Lower lobe of right lung (tissue), 2 donors: ENCODE measurements at regions not wholly inside any gene's neighbourhood (a gene's known extent, or its start where the extent isn't known, plus 50 kb on each side); places are given as distances from the start of the nearest gene placed in this dataset.
"Not testable (repeated sequence)": the region's sequence is repeated elsewhere in the genome, so short reads cannot be mapped to it uniquely, and the experiment has no call there.

Experiments
- ATAC-seq, 2 donors: fragments of 200-7000 bp; cut with Tn5 transposase; one replicate each; pipeline ENCODE4 v1.9.1; 2020 to 2022; ENCODE audit warnings: mild to moderate bottlenecking in 2 of 2, moderate library complexity in 2 of 2
- DNase-seq: peaks from one replicate; pipeline ENCODE4 v3.0.0-alpha.2; 2020
- H3K27ac ChIP-seq: fragments of 200-600 bp; one replicate; pipeline ENCODE4 v1.8.0; 2022
- H3K27me3 ChIP-seq: fragments of 200-600 bp; one replicate; pipeline ENCODE4 v1.8.0; 2022; ENCODE audit warnings: low read depth
- H3K36me3 ChIP-seq: fragments of 200-600 bp; one replicate; pipeline ENCODE4 v1.8.0; 2022; ENCODE audit warnings: mild to moderate bottlenecking
- H3K4me1 ChIP-seq: fragments of 200-600 bp; one replicate; pipeline ENCODE4 v1.8.0; 2022
- H3K4me3 ChIP-seq: fragments of 200-600 bp; one replicate; pipeline ENCODE4 v1.8.0; 2022; ENCODE audit warnings: mild to moderate bottlenecking
- H3K9me3 ChIP-seq: fragments of 200-600 bp; one replicate; pipeline ENCODE4 v1.8.0; 2022
- intact Hi-C: fragments of 100-400 bp; cut with DNase I; formaldehyde crosslinking; loops from one replicate; pipeline ENCODE4 v1.11.0; 2022
- TF ChIP-seq, protein P1 (sequence below): fragments of 200-600 bp; IDR thresholded peaks from one replicate; pipeline ENCODE4 v1.8.0; 2022; ENCODE audit warnings: antibody characterized with exemption, mild to moderate bottlenecking
- donor health status: DM: no; HTN: yes; CAD: no; lungs with severe emphysema.

DNA sequence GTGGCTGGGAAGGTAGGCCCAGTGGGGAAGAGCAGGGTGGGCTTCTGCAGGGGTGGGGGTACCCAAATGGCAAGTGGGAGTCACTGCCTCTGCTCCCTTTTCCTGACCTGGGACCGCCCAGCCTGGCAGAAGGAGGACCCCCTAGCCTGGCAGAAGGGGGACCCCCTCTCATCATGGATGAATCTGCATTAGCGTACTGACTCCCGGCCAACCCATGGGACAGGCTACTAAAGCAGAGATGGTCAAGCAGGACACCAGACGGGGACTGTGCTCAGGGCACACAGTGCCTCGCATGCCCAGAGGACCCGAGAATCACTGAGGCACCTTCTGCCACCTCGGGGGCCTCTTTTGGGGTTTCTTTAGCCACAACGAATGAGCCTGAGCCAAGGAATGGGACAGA lies 577.5 kb downstream of the GLRX3 start:
- TF ChIP-seq, protein P1, sequence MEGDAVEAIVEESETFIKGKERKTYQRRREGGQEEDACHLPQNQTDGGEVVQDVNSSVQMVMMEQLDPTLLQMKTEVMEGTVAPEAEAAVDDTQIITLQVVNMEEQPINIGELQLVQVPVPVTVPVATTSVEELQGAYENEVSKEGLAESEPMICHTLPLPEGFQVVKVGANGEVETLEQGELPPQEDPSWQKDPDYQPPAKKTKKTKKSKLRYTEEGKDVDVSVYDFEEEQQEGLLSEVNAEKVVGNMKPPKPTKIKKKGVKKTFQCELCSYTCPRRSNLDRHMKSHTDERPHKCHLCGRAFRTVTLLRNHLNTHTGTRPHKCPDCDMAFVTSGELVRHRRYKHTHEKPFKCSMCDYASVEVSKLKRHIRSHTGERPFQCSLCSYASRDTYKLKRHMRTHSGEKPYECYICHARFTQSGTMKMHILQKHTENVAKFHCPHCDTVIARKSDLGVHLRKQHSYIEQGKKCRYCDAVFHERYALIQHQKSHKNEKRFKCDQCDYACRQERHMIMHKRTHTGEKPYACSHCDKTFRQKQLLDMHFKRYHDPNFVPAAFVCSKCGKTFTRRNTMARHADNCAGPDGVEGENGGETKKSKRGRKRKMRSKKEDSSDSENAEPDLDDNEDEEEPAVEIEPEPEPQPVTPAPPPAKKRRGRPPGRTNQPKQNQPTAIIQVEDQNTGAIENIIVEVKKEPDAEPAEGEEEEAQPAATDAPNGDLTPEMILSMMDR = no peak
- no peak overlapping the region for H3K27ac ChIP-seq
- ATAC-seq (no peak), DNase-seq (no peak)
- no peaks in the 10 kb centered on the region for H3K4me1 ChIP-seq
- H3K36me3 ChIP-seq = no peaks in the 10 kb centered on the region
- no peaks in the 10 kb centered on the region for H3K9me3 ChIP-seq
- intact Hi-C loops = no loop called here
- H3K27me3 ChIP-seq = peaks cover 9% of the 10 kb centered on the region
- H3K4me3 ChIP-seq = no peak overlapping the region

DNA sequence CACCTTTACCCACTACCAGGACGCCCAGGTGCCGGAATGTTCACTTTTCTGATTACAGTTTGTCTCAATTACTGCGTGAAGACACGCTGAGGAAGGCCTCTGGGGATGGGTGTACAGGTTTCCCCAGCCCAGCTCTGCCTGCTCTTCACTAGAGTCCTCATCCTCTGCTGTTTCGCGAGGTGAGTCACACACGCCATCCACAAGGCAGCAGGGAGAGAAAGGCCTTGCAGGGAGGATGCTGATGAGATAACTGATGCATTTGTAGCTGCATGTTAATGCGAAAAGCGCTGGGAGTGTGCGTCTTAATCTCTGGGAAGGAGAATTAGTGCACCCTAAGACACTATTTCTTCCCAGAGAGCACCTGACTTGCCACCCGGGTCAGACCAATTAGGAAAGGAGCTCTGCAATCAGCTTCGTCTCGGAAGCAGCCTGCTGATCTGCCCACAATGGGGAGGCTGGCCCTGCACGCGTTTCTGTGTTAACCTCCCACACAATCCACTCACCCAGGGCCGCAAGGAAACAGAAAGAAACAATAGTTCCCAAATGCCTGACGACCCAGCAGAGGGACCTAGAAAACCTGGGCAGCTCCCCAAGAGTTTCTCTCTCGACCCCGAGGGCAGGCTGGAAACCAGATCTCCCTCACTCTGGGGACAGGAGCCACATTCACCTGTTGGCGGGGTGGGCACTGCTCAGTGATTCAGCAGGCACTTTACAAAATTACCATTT lies 578.7 kb downstream of the GLRX3 start:
- Histone ChIP-seq H3K36me3 (no peaks in the 10 kb centered on the region), H3K9me3 (no peaks in the 10 kb centered on the region), H3K4me1 (no peaks in the 10 kb centered on the region), H3K27ac (no peak overlapping the region), H3K27me3 (peaks cover 9% of the 10 kb centered on the region), H3K4me3 (no peak overlapping the region)
- peak in 1 of 2 donors; percentile 55 for ATAC-seq
- TF ChIP-seq, protein P1 = no peak
- DNase-seq = no peak
- intact Hi-C loops = no loop called here

DNA sequence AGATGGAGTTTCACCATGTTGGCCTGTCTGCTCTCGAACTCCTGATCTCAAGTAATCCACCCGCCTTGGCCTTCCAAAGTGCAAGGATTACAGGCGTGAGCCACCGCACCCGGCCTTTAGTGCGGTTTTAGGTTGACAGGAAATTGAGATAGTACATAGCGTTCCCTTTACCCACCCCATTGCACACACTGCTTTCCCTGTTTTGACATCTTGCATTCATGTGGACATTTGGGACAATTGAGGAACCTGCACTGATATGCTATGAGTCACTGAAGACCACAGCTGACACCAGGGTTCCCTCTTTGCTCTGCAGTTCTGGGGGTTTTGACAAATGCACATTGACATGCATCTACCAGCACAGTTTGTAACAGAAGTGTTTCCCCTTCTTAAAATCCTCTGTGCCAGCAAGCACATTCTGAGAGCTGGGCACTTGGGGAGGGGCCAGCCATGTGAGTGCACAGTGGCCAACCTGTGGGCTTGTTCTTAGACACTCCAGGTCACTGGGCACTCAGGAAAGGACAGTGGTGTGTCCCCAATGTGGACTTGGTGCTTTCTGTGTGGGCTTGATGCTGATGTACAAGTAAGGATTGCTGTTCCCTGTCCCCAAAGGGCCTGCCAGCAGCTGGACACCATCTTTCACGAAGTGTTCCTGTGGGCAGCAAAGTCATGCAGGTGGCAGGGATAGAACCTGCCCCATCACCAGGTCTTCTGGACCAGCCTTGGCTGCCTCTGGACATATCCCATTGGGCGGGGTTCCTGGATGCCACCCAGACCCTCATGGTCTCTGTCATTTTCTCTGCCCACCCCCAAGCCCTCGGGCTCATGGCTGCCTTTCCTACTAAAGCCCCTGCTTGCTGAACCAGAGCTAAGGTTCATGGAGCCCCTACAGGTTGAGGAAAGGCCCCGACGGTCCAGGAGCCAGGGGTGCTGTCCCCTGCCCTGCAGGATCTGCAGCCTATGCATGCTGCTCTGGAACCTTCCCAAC lies 579.8 kb downstream of the GLRX3 start:
- H3K27me3 ChIP-seq = peaks cover 9% of the 10 kb centered on the region
- H3K4me3 ChIP-seq = no peak overlapping the region
- intact Hi-C loops = no loop called here
- no peaks in the 10 kb centered on the region for H3K36me3 ChIP-seq
- H3K9me3 ChIP-seq = no peaks in the 10 kb centered on the region
- H3K4me1 ChIP-seq = no peaks in the 10 kb centered on the region
- TF ChIP-seq, protein P1 = no peak
- DNase-seq = no peak
- H3K27ac ChIP-seq = no peak overlapping the region
- peak; percentile 28 to 63 for ATAC-seq

DNA sequence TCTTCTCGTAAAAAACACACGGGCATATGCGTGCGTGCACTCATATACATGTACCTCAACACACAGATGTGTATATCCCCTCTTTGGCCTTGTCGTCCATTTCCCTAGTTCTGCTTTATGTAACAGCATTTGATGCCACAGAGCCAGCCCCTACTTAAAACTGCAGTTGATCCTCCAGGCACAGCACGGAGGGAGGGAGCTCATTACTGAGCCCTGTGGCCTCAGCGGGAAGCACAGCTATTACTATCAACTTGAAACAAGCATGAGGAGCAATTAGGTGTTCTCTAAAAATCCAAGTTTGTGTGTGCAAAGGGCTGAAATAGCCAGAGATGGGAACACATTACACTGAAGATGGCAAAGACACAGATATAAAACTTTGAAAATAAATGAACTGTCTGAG lies 580.9 kb downstream of the GLRX3 start:
- DNase-seq (no peak), ATAC-seq (no peak)
- Histone ChIP-seq H3K4me1 (no peaks in the 10 kb centered on the region), H3K27me3 (peaks cover 9% of the 10 kb centered on the region), H3K27ac (no peak overlapping the region), H3K36me3 (no peaks in the 10 kb centered on the region), H3K4me3 (no peak overlapping the region), H3K9me3 (no peaks in the 10 kb centered on the region)
- intact Hi-C loops = no loop called here
- TF ChIP-seq, protein P1 = no peak

DNA sequence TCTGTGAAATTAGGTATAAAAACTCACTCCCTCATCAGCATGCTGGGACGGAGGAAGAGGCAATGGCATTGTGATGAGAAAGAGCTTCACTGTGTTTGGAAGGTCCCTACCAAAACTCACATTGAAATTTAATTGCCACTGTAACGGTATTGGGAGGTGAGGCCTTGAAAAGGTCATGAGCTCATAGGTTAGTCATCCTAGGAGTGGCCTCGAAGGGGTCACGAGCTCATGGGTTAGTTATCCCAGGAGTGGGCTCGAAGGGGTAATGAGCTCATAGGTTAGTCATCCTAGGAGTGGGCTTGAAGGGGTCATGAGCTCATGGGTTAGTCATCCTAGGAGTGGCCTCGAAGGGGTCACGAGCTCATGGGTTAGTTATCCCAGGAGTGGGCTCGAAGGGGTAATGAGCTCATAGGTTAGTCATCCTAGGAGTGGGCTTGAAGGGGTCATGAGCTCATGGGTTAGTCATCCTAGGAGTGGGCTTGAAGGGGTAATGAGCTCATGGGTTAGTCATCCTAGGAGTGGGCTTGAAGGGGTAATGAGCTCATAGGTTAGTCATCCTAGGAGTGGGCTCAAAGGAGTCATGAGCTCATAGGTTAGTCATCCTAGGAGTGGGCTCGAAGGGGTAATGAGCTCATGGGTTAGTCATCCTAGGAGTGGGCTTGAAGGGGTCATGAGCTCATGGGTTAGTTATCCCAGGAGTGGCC lies 582.7 kb downstream of the GLRX3 start:
- H3K4me1 ChIP-seq, H3K27me3 ChIP-seq, H3K36me3 ChIP-seq, ATAC-seq, H3K4me3 ChIP-seq, intact Hi-C loops, DNase-seq, H3K9me3 ChIP-seq, H3K27ac ChIP-seq: not testable (repeated sequence)
